CMK (cell line): ENCODE measurements at regions not wholly inside any gene's neighbourhood (a gene's known extent, or its start where the extent isn't known, plus 50 kb on each side); places are given as distances from the start of the nearest gene placed in this dataset.
"Not testable (repeated sequence)": the region's sequence is repeated elsewhere in the genome, so short reads cannot be mapped to it uniquely, and the experiment has no call there.

Experiments used
- DNase-seq: peaks from one replicate; pipeline ENCODE4 v3.0.0-alpha.2; 2010; ENCODE audit warnings: low read depth

DNA sequence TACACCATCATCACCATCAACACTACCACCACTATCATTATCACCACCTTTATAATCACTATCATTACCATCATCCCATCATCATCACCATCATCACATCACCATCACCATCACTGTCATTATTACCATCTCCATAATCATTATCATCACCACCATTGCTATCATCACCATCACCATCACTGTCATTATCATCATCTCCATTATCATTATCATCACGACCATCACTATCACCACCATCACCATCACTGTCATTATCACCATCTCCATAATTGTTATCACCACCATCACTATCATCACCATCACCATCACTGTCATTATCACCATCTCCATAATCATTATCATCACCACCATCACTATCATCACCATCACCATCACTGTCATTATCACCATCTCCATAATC, 279.6 kb upstream of the HS6ST1 start:
- not testable (repeated sequence) for DNase-seq

DNA sequence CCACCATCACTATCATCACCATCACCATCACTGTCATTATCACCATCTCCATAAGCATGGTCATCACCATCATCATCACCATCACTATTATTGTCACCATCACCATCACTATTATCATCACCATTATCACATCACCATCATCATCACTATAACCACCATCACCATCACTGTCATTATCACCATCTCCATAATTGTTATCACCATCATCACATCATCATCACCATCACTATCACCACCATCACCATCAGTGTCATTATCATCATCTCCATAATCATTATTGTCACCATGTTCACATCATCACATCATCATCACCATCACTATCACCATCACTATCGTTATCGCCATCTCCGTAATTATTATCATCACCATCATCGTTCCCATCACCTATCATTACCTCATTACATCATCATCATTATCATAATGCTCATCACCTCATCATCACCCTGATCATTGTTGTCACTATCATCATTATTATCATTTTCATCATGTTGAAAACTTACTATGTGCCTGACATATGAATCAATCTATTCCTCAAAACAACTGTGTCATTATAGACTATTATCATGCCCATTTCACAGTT, 280.3 kb upstream of the HS6ST1 start:
- DNase-seq = no peak

DNA sequence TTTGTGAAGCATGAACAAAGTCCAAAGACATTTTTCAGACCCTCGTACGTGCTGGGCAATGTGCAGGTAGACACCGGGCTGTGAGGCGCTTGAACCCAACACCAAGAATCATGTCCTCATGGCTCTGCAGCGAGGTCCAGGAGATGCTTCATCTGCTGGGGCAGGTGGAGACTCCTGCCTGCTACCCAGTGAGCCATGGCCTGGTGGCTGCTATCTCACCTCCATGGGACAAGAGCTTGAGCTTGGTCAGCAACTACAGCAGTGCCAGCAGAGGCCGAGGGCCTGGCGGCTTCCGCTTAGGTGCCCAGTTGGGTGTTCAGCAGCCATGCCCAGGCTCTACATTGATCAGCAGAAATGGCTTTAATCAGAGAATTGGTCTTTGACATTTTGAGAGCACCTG, 281.0 kb upstream of the HS6ST1 start:
- no peak for DNase-seq

DNA sequence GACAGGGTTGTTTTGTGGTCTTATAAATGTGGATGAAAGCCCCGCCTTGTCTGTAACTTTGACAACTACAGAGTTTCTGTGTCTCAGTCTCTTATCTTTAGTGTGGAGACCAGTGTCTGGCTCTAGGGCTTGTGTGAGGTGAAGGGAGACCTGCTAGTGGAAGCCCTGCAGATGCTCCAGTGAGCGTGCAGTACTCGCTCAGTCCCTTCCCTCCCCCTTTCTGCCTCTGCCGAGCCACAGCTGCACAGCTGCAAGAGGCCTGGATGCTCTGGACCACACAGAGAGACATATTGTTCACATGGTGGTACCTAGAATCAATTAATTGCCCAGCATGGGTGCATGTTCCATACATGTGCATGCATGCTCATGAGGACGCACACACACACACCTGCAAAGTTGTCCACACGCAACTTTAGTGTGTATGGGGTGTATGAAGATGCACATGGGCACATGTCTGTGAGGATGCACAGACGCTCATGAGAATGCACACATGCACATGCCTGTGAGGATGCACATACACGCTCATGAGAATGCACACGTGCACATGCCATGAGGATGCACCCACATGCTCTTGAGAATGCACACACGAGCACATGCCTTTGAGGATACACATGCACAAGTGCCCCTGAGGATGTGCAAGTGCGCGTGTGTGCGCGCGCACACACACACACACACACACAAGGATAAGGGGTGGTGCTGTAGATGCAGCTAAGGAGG, 282.1 kb upstream of the HS6ST1 start:
- no peak for DNase-seq

DNA sequence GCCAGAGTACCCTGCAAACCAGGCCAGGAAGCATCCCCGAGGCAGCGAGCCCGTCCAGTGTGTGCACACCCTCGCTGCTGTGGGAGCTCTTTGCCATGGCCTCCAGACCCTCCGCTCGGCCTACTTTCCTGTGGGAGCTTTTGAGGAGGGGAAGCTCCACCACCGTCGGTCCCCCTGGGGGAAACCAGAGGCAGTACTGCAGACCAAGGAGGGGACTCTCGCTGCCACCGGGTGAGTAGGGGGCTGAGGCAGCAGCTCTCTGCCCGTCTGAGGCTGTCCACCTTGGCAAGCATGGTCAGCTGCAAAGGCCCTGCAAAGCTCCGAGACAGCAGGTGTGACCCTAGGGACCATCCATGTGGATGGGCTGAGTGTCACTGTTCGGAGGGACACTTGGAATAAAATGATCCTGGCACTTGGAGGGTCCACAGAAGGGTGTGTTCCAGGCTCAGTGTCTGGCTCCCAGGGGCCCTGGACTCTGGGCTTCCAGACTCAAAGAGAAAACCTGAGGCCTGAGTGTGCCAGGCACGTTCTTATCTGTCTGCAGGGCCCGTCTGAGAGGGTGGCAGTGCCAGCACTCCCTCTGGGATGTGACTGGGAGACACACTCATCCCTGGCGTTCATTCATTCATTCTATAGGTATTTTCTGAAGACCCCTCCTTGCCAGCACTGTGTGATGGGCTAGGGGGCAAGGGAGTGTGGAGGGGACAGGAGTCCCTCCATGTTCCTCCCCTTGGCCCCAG, 282.8 kb upstream of the HS6ST1 start:
- no peak for DNase-seq

DNA sequence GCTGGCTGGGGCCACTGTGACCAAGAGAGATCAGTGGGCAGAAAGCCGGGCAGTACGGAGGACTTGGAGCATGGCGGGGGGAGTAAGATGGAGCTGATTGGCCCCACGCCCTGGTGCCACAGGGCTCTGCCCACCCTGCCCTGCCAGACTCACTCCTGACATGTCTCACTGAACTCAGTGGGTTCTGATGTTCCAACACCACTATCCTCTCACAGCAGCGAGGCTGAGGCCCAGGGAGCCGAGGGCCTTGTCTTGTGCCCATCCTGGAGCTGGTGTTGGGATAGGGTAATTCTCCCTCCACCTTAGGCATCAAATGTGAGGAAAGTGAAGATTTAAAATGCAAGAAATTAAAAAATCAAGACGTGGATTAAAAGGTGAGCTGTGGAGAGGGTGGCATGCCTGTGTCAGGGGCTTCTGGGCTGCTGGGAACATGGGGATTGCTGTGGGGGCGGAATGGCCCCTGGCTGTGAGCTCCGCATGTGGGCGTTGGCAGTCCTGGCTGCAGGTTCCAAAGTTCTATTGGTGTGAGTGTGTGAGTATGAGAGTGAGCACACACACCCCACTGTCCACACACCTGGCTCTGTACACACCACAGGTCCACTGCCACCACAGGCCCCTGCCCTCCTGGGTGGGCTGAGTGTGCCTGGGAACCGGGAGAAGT, 283.5 kb upstream of the HS6ST1 start:
- no peak for DNase-seq

DNA sequence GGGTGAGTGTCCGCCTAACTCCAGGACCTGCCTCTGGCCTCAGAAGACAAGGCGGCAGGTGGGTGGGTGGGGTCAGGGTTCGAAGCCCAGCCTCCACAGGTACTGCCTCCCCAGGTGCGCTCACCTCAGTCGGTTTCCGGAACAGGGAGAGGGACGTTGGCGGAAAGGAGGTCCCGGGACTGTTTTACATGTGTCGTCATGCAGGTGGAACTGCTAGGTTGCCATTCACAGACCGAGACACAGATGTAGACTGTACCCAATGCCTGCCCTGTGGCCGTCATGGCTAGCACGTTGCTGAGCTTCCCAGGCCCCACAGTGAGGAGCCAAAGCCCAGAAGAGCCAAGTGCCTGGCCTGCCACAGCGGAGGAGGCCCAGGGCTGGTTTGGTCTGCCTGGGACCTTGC, 284.0 kb upstream of the HS6ST1 start:
- DNase-seq = no peak

DNA sequence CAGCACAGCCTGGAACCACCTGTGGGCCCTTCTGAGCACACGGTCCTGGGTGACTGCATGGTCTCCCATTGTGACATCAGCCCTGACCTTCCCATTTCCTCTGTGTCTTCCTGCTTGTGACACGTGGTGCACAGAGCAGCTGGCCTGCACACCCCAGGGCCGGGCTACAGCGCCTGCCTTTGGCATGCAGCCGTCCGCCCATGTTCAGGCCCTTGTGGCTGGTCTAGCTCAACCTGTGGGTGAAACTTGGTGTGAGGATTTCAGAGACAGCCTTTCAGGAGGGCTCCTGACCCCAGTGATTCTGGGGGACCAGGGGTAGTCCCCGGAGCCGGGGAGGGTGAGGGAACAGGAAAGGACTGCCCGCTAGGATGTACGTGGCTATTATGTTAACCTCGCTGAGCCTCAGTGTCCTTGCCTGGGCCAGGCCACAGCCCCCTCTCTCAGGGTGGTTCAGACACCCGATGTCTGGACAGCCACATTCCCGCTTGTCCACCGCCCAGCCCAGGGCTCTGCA, 284.8 kb upstream of the HS6ST1 start:
- DNase-seq = no peak

DNA sequence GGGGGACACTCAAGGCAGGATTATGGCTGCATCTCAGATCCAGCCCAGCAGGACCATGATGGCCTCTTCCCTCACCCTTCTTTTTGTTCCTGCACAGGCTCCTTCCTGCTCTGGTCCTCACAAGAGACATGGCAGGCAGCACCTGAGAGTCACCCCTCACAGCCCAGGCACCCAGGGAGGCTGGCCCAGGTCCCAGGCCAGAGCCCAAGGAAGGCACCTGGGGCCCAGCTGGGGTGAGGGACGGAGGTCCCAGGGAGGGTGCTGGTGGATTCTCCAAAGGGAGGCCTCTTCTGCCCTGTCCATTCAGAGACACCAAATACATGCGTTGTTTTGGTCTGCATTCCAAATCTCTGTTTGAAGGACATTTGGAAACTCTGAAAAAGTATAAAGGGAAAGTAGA, 285.4 kb upstream of the HS6ST1 start:
- no peak for DNase-seq

DNA sequence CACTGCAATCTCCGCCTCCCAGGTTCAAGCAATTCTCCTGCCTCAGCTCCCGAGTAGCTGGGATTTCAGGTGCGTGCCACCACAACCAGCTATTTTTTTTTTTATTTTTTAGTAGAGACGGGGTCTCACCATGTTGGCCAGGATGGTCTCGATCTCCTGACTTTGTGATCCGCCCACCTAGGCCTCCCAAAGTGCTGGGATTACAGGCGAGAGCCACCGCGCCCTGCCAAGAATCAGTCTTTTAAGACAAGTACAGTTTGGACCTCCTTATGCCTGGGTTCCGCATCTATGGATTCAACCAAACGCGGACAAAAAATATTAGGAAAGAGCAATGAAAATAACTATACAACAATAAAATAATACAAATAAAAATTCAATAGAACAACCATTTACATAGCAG, 285.9 kb upstream of the HS6ST1 start:
- DNase-seq = not testable (repeated sequence)

DNA sequence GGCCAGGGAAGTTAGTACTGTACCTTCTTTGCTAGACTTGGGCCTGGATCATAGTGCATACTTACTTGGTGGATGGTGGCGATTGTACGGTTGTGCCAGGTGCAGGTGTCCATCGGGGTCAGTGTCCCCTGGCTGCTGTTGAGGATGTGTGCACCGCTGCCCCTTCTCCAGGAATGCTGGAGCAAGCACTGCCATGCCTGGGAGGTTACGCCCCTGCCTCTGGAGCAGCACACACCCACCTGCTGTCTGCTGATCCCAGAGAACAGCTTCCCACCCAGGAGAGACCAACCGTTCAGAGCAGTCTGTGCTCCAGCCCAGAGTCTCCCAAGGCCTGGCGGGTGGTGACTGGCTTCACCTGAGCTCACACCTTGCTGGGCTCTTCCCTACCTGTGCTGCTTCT, 286.8 kb upstream of the HS6ST1 start:
- DNase-seq = no peak

DNA sequence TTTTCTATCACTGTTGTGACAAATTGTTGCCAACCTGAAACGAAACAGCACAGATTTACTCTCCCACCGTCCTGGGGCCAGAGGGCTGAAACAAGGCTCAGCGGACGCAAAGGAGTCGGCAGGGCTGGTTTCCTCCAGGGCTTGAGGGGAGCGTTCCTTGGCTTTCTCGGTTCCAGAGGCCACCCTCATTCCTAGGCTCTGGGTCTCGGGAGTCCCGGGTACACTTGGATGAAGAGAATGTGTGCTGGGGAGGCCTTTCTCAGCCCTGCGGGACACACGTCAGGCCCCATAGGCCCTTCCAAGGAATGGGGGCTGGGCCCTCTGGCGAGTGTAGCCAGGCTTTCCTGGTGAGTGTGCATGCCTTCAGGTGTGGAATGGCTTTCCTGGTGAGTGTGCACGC, 287.3 kb upstream of the HS6ST1 start:
- DNase-seq = no peak

DNA sequence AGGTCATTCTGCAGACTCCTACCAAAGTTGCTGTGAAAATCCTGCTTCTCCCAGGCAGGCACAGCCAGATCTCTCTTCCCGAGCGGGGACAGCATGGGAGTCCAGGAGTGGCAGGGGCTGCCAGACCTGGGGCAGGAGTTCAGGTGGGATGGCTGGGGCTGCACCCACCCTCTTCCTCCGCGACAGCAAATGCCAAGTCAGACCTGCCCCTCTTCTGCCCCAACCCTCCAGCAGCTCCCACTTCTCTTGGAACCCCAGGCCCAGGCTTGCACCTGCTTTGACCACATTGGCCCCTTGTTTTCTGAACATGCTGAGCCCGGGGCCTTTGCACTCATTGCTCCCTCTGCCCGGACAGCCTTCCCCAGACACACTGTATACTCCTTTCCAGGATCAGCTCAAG, 288.2 kb upstream of the HS6ST1 start:
- DNase-seq = no peak

DNA sequence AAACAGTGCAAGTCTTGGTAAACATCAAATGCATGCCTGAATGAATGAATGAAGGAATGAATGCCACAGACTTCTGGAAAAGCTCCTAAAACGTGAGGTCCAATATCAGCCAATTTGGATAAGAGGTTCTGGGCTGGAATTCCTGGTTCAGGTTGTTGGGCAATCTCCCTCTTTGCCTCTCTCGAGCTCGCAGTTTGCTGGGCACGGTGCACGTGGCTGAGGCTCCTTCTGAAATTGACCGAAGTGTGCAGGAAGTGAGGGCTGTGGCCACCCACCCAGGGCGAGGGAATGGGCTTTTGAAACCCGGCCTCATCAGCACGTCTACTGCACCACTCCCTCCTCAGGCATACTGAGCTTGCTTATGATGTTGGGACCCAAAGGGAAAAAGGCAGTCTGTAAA, 288.8 kb upstream of the HS6ST1 start:
- no peak for DNase-seq

DNA sequence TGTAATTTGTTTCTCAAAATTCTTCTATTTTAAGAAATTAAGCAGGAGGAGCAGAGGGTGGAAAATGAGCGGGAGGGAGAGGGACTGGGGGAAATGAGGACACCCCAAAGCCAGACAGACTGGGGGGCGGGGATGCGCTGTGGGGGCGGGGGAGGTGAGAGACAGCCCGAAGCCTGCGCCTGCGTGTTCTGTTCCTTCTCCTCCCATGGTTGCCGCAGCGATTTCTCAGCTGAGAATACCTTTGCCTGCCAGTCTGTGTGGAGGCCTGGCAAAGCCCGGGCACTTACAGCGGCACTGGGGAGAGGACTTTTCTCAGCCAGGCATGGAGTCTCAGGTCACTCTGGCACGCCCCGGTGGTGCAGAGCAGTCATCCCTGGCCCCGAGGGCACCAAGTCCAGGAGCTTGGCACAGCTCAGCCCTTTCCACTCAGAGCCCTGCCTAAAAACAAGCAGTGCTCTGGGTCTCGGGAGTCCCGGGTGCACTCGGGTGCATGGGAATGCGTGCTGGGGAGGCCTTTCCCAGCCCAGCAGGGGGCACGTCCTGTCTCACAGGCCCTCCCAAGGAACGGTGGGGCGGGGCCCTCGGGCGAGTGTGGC, 289.3 kb upstream of the HS6ST1 start:
- no peak for DNase-seq

DNA sequence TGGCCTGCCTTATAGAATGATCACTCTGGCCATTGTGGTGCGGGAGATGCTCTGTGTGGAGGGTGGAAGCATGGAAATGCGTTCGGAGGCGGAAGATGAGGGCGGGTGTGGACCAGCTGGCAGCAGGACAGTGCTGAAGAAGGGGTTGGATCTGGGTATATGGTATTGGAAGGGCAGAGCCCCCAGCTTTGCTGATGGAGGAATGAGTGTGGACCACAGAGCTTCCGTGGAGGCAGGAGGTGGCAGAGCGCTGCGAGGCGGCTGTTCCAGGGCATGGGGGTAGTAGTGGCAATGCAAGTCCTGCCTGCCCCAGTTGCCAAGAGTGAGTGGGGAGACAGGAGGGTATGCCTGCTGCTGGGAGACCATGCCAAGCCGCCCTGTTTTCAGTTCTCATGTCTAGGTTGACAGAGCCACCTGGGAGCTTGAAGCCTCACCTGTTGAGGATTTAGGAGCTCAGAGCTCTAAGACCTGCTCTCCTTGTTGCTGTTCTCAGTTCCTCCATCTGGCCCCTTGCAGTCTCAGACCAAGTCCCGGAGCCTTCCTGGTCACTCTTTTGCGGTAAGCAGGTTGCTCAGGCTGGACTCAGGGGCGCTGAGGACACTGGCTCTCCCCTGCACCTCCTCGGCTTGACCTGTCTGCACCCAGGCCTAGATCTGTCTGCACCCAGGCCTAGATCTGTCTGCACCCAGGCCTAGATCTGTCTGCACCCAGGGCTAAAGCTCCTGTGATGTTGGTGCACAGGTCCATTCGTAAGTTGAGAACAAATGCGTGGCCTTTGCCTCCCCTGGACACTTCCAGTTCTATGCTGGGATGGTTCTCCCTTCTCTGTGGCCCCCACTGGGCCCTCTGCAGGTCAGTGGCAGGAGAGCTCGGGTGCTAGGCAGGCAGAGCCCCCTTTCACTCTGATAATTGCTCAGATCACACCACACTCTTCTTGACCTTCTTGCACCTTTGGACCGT, 290.5 kb upstream of the HS6ST1 start:
- DNase-seq = no peak

DNA sequence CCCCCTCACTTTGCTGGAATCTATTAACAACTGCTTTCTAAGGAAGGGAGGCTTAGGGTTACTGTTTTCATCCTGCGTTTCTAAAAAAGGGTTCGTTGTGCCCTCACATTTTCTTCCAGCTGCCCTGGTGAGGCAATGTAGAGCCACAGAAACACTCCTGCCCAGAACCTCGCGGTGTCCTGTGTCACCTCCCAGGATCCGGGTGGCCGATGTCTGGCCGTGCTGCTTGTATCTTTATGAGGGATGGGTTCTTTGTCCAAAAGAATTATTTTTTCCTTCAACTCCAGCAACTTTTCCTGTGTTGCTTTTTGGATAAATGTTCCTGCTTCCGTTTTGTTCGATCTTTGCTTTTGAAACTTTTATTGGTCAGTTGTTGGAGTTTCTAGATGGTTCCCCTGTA, 291.8 kb upstream of the HS6ST1 start:
- no peak for DNase-seq

DNA sequence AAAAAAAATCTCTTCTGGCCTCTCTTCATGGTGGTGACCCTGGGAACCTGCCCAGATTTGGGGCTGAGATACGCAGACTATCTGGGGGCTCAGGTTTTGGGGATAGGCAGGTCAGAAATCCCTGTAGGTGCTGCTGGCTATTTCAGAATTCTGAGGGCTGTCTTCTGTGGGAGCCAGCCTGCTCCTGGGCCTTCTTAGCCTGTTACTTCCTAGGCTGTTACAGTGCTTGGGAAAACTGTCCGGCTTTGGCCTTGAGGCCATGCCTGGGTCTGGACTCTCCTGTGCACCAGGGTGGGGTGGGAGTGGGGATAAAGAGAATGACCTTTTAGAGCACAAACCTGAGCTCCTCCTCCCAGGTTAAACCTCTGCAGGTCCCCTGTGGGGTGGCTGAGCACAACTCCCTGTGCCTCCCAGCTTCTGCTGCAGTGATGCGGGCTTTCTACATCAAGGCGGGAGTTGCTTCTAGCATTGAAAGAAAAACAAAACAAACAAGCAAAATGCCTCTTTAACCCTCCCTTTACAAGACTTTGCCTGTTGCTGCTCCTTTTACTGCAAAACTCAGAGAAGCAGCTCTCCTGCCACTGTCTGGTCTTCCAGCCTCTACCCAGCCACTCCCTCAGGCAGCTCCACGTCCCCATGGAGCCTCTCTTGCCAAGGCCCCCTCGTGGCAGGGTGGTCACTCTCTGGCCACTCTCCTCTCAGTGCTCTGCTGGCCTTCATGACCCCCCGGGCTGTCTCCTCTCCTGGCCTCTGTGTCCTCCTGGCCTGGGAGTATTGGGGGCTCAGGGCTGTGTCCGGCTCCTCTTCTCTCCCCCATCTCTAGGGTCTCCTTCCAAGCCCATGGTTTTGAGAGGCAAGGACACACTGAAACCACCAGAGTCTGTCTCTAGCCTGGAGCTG, 293.0 kb upstream of the HS6ST1 start:
- DNase-seq = no peak

DNA sequence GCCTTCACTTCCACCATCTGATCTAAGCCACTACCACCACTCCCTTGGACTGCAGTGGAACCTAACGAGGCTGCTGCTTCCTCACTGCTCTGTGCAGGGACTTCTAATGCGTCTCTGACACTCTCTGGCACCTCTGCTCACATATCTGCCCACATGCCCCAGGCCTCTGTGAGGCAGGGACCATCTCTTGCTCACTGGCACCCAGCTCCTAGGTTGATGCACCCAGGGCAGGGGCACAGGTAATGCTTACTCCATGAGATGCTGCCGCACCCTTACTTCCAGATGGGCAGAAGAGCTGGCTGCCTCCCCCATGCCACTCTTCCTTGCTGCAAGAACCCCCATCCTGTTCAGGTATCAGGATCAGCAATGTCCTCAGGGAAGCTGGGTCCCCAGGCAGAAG, 294.0 kb upstream of the HS6ST1 start:
- no peak for DNase-seq

DNA sequence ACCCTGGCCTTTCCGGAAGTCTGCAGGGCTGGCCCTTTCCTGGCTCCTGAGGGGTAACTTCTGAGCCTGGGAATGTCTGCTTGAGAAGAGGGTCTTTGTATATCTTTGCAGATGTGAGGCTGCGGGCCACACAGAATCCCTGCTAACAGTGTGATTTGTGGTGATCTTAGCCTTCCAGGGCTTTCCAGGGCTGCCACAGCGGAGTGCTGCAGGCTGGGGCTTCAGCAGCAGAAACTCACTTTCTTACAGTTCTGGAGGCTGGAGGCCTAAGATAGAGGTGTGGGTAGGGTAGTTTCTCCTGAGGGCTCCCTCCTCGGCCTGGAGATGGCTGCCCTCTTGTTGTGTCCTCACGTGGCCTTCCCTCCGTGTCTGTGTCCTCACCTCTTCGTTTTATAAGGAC, 294.7 kb upstream of the HS6ST1 start:
- DNase-seq = no peak
